Activated CD4-positive, alpha-beta T cell treated with anti-CD3 and anti-CD28 coated beads, Interleukin-2, Interleukin-4, amounts not matched to agents 100 ng/mL and 50 ng/mL, durations not matched to agents 16 hours and 8 hours (primary cell): ENCODE measurements at regions not wholly inside any gene's neighbourhood (a gene's known extent, or its start where the extent isn't known, plus 50 kb on each side); places are given as distances from the start of the nearest gene placed in this dataset.
"Not testable (repeated sequence)": the region's sequence is repeated elsewhere in the genome, so short reads cannot be mapped to it uniquely, and the experiment has no call there.

Experiments
- DNase-seq: peaks from one replicate; pipeline ENCODE4 v3.0.0-alpha.2; 2020; ENCODE audit warnings: low spot score

GRCh38 chr10:63788152-63788821 is 267.1 kb downstream of the REEP3 start:
- no peak for DNase-seq

- DNase-seq, result no peak
Observed at GRCh38 chr10:63795094-63795860, 274.1 kb downstream of the REEP3 start.

- DNase-seq, result no peak
Observed at GRCh38 chr10:63798599-63799498, 277.6 kb downstream of the REEP3 start.

- no peak for DNase-seq
Observed at GRCh38 chr10:63799521-63800300, 278.5 kb downstream of the REEP3 start.

DNA sequence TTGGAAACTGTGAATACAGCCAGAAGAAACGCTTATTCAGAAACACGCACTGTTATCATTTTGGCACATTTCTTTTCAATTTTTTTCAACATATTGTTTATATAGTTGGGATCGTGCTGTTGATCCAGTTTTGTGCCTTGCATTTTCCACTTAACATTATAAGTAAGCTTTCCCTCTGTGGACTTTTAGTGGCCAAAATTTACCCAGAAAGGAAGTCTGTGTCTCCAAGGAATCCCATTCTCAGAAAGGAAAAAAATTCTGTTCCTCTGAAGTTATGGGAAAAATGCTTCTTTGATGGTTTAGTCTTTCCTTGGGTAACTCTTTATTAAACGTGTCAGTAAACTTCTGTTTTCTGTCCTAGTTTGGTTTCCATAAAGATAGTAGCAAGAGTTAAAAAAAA is 280.0 kb downstream of the REEP3 start:
- DNase-seq, result no peak

DNA sequence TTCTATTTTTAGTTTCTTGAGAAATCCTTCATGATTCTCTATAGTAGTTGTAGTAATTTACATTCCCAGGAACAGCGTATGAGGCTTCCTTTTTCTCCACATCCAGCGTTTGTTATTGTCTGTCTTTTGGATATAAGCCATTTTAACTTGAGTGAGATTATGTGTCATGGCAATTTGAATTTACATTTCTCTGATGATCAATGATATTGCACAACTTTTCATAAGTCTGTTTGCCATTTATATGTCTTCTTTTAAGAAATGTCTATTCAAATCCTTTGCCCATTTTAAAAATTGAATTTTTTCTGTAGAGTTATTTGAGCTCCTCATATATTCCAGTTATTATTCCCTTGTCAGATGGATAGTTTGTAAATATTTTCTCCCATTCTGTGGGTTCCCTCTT is 285.1 kb downstream of the REEP3 start:
- no peak for DNase-seq

DNA sequence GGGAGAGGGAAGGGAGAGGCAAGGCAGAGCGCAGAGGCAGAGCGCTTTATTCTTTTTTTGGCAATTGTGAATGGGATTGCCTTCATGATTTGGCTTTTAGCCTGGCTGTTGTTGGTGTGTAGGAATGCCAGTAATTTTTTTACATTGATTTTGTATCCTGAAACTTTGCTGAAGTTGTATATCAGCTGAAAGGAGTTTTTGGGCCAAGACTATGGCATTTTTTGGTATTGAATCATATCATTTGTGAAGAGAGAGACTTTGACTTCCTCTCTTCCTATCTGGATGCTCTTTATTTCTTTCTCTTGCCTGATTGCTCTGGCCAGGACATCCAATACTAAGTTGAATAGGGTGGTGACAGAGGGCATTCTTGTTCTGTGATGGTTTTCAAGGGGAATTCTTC is 291.3 kb downstream of the REEP3 start:
- no peak for DNase-seq

DNA sequence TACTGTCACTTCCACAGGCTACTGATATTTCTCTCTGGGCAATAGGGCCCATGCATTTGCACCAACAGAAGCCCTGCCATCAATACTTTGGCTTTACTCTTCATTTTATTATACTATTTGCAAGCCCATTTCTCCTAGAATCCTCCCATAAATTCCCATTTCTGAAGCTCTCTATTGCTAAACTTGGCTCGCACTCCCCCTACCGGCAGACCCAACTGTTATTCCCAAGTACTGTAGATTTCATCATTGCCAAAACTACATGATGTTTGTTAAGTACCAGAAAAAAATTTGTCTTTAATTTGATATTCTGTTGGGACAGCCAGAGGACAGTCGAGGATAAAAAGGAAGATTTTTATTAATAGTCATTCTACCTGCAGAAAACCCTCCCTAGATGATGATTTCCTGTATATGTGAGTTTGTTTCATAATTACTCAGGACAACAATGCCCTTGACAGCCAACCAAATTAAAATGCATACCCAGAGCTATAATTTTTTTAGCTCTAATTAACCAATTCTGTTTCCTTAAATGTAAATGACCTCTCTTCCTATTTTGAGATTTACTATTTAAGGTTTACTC is 298.6 kb downstream of the REEP3 start:
- peak; percentile 9 for DNase-seq

DNA sequence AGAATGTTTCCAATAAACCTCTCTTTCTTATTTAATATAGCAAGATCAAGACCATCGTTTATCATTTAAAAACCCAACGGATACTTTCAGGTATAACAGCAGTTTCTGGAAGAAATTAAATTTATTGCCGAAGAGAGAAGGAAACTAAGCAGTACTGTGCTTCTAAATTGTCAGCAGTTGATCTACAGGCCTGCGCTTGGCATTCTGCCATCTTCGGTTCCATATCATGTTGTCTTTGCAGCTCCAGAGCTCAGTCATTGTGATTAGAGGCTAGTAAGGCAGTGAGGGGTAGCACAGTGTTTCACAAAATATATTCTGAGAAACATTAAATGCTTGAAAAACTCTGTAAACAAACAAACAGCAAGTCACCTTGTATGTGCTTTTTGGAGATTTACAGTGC is 301.3 kb downstream of the REEP3 start:
- DNase-seq, result no peak

DNA sequence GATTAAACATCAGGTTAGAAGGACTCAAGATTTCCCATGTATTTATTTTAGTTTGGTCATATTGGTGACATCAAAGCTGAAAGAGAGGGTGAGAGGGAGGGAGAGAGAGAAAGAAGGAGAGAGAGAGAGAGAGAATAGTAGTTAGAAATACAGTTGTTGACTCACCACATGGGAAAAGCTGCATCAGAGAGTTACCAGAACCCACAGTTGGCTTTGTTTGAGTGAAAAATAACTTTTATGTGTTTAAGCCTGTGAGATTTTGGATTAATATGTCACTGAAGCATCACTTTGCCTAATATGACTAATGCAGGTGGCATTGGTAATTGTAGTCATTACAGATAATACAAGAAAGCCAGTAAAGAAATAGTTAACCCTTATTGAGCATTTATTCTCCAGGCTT is 303.9 kb downstream of the REEP3 start:
- no peak for DNase-seq

DNA sequence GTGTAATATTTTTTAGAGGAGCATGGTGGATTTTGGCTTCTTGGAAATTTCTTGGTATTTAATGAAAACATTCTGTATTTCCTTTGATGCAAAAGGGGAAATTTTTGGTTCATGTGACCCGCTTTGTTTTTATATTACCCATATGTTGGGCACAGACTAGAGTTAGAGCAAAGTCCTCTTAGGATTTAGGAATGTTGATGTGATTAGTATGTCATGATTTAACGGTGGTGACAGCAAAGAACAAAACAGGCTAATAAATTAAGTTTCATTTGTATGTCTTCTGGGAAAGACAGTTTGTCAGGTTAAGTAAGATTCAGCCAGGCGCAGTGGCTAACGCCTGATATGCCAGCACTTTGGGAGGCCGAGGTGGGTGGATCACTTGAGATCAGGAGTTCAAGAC is 304.6 kb downstream of the REEP3 start:
- DNase-seq, result no peak

GRCh38 chr10:63827018-63827417 is 305.8 kb downstream of the REEP3 start:
- DNase-seq, result not testable (repeated sequence)

DNA sequence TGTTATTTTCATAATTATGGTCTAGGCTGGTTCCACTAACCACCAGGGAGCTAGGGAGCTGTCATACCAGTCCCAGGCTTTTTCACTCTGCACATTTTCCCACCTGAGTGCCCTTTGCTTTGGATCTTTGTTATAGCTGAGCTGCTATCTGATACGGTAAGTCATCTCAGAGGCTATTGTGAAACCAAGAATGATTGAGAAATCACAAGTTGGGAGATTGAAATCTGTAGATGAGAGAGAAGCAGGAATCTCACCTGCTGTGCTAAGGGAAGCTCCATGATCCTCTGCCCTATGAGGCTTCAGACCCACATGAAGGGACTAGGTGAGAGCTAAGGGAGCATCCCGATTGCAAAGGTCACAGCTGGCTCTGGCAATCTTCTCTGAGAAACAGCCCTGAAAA is 307.8 kb downstream of the REEP3 start:
- DNase-seq, result no peak

- DNase-seq, result no peak
Observed at GRCh38 chr10:63829573-63830149, 308.5 kb downstream of the REEP3 start.

DNA sequence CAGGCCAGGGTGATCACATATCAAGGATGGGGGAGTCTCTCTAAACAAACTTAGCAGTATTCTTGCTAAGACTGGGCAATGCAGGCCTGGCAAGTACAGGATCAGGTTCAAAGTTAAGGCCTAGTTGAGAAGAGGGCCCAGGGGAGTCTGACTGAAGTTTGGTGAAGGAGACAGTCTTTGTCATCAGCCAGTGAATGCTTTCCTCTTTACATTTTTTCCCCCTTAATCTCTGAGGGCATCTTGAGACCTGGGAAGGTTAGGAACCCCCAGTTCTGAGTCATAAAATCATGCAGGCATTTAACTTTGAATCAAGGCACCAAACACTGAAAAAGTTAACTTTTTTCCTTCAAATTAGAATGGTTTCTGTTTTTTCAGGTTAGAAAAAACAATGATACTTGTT is 311.5 kb downstream of the REEP3 start:
- DNase-seq, result no peak

GRCh38 chr10:63833411-63834060 is 312.3 kb downstream of the REEP3 start:
- DNase-seq, result no peak

- no peak for DNase-seq
Observed at GRCh38 chr10:63836666-63837442, 315.7 kb downstream of the REEP3 start.

DNA sequence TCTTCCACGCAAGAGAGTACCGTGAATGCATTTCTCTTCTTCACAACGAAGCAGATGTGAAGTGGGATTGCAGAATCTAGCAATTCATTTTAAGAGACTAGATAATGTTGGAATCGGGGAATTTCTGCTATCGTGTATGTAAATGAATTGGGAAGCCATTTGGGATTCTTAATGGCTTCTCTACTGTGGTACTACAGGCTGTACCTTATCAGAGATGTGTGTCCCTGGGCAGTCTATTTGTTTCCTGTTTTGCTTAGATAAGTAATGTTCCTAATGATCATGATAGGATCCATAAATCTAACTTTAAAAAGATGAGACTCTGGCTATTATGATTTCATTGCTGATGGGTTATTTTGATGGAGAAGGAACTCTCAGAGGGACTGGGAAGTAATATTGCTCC is 320.6 kb downstream of the REEP3 start:
- DNase-seq, result no peak

DNA sequence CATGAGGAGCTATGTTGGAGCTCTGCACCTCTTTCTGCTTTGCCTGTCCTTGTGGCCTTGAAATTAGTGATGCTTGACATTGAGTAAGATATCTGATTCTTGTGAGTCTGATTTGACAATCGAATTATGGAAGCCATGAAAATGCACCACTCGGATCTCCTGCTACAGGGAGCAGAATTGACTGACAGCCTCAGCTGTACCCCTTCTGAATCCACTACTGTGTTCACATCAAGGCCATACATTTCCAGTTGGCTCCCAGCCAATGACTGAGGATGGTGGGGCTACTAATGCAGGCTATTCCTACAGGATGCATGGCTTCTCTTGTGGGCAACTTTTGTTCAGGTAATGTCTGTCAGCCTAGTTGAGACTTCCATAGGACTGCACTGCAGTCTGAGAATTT is 321.9 kb downstream of the REEP3 start:
- DNase-seq, result no peak

GRCh38 chr10:63848871-63849270 is 327.7 kb downstream of the REEP3 start:
- DNase-seq, result not testable (repeated sequence)
